ENCODE measurements at regions not wholly inside any gene's neighbourhood (a gene's known extent, or its start where the extent isn't known, plus 50 kb on each side); places are given as distances from the start of the nearest gene placed in this dataset.

- Mint-ChIP-seq H3K9me3 (peaks cover 15 to 77% (median 33%) of the 10 kb centered on the region in 9 donors), H3K4me1 (no peaks in the 10 kb centered on the region), H3K27me3 (no peaks in the 10 kb centered on the region), H3K27ac (no peak overlapping the region), H3K4me3 (no peak overlapping the region), H3K36me3 (peaks cover 0 to 16% (median 1%) of the 10 kb centered on the region in 3 donors)
- DNase-seq = no peak
- ATAC-seq = no peak
- POLR2A ChIA-PET = no interaction called here
These were observed 642.6 kb upstream of the CDH8 start for GRCh38 chr16:62678796-62679195.

DNA sequence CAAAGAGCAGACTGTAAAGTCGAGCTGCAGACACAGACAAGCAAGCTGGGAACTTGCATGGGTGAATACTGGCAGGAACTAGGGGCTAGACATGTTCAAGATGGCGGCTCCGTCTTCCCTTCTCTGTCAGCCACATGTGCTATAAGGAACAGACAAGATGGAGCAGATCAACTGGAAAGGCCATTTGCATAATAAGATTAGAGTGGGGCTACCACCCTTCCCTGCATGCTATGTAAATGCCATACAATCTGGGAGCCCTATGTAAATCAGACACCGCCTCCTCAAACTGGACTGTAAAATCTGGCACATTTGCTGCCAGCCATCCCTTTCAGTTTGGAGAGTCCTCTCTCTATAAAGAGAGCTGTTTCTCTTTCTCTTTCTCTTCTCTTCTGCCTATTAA lies 640.1 kb upstream of the CDH8 start:
- Mint-ChIP-seq H3K4me1 (no peaks in the 10 kb centered on the region), H3K27me3 (no peaks in the 10 kb centered on the region), H3K9me3 (peaks cover 14 to 75% (median 31%) of the 10 kb centered on the region in 9 donors), H3K36me3 (peaks cover 0 to 16% (median 0%) of the 10 kb centered on the region in 3 donors), H3K27ac (no peak overlapping the region), H3K4me3 (no peak overlapping the region)
- no peak for ATAC-seq
- POLR2A ChIA-PET = no interaction called here
- DNase-seq = no peak

DNA sequence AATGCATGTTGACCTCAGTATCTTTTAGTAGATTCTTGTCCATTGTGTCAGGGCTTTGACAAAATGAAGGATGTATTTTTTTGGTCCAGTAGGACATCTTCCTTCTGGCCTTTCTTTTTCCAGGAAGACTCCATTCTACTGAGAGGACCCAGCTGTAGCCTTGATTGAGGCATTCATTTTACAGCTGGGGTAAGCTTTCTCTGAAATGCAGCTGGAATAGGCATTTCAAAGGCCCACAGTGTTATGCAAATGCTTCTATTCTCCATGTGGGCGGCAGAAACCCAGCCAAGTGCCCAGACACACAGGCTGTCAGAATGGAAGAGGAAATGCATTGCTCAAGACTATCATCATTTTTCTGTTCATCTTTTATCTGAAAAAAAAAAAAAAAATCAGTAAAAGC lies 629.0 kb upstream of the CDH8 start:
- Mint-ChIP-seq H3K4me3 (no peak overlapping the region), H3K4me1 (no peaks in the 10 kb centered on the region), H3K27ac (no peak overlapping the region), H3K9me3 (peaks cover 7 to 50% (median 18%) of the 10 kb centered on the region in 9 donors), H3K27me3 (no peaks in the 10 kb centered on the region), H3K36me3 (no peaks in the 10 kb centered on the region)
- DNase-seq (no peak), ATAC-seq (no peak)
- POLR2A ChIA-PET = no interaction called here

DNA sequence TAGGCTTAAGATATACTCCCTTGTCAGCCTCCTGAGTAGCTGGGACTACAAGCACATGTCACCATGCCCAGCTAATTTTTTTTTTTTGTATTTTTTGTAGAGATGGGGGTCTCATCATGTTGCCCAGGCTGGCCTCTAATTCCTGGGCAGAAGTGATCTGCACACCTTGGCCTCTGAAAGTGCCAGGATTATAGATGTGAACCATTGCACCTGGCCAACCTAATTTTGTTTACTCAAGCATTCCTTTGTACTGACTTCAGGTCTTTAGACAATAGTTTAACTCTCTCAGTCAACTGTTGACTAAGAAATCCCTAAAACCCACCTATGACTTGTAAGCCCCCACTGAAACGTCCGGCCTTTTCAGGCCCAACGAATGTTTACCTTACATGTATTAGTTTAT lies 628.3 kb upstream of the CDH8 start:
- no peak overlapping the region for H3K27ac Mint-ChIP-seq
- no peak overlapping the region for H3K4me3 Mint-ChIP-seq
- ATAC-seq = no peak
- no peaks in the 10 kb centered on the region for H3K4me1 Mint-ChIP-seq
- no peaks in the 10 kb centered on the region for H3K27me3 Mint-ChIP-seq
- POLR2A ChIA-PET = no interaction called here
- no peaks in the 10 kb centered on the region for H3K36me3 Mint-ChIP-seq
- DNase-seq = no peak
- H3K9me3 Mint-ChIP-seq = peaks cover 2 to 50% (median 16%) of the 10 kb centered on the region in 9 donors

- no peaks in the 10 kb centered on the region for H3K36me3 Mint-ChIP-seq
- no peak overlapping the region for H3K4me3 Mint-ChIP-seq
- ATAC-seq (no peak), DNase-seq (no peak)
- no peaks in the 10 kb centered on the region for H3K4me1 Mint-ChIP-seq
- H3K9me3 Mint-ChIP-seq = peaks cover 2 to 56% (median 13%) of the 10 kb centered on the region in 9 donors
- H3K27ac Mint-ChIP-seq = no peak overlapping the region
- POLR2A ChIA-PET = no interaction called here
- no peaks in the 10 kb centered on the region for H3K27me3 Mint-ChIP-seq
These were observed 625.2 kb upstream of the CDH8 start for GRCh38 chr16:62661435-62661834.

DNA sequence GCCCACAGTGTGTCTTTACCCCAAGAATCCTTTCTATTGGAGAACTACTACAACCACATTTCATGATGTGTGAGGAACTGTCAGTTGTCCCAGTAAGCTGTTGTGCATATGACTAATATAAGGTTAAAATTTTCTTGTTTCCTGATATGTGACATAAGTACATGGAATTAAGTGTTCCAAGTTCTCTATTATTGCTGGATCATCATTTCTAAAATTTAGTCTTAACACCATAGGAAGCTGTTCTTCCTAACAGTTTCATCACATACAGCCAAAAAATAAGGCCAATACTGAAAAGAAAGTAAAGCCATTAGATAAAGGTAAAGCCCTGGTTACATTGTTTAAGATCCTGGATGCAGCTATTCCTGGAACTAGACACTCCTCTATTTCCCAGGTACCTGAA lies 620.9 kb upstream of the CDH8 start:
- no peak for ATAC-seq
- Mint-ChIP-seq H3K27ac (no peak overlapping the region), H3K27me3 (no peaks in the 10 kb centered on the region), H3K4me3 (no peak overlapping the region), H3K4me1 (no peaks in the 10 kb centered on the region), H3K9me3 (peaks cover 5 to 62% (median 13%) of the 10 kb centered on the region in 9 donors), H3K36me3 (no peaks in the 10 kb centered on the region)
- no peak for DNase-seq
- POLR2A ChIA-PET = no interaction called here

DNA sequence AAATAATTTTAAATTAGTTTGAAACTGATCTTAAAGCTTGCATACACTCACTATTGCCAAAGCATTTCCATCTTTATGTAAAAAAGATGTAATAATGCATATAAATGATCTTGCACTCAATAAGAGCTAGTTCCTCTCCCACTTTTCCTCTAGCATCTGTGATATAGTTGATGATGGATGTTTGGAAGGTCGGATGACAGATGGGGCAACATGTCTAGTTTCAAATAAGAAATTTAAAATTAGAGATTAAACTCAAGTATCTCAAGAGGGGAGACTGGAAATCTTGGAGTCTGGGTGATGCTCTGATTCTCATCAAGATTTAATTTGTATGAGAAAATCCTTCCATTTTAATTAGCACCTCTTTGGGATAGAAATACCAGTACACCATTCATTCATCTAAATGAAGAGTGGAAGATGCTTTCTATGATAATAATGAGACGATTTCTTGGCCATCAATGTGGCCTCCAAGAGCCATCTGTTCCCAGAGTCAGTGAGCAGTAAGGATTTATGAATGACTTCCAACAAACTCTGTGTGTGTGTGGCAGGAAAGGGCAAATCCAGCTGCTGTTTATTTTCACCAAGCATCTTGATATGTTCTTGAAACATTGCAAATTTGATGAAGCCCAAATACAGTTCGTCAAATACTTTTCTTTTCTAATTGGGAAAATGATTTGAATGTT lies 616.3 kb upstream of the CDH8 start:
- peaks cover 0 to 11% (median 0%) of the 10 kb centered on the region in 3 donors for H3K36me3 Mint-ChIP-seq
- H3K4me1 Mint-ChIP-seq = no peaks in the 10 kb centered on the region
- H3K4me3 Mint-ChIP-seq = no peak overlapping the region
- POLR2A ChIA-PET = no interaction called here
- ATAC-seq = no peak
- H3K9me3 Mint-ChIP-seq = peaks cover 2 to 67% (median 25%) of the 10 kb centered on the region in 9 donors
- H3K27ac Mint-ChIP-seq = no peak overlapping the region
- no peak for DNase-seq
- H3K27me3 Mint-ChIP-seq = no peaks in the 10 kb centered on the region

GRCh38 chr16:62648256-62648655 lies 612.0 kb upstream of the CDH8 start:
- no peak for DNase-seq
- Mint-ChIP-seq H3K36me3 (peaks cover 0 to 22% (median 0%) of the 10 kb centered on the region in 3 donors), H3K27me3 (no peaks in the 10 kb centered on the region), H3K9me3 (peaks cover 8 to 86% (median 29%) of the 10 kb centered on the region in 9 donors), H3K4me3 (no peak overlapping the region), H3K27ac (no peak overlapping the region), H3K4me1 (no peaks in the 10 kb centered on the region)
- POLR2A ChIA-PET = no interaction called here
- ATAC-seq = no peak

- Mint-ChIP-seq H3K4me1 (no peaks in the 10 kb centered on the region), H3K9me3 (peaks cover 10 to 71% (median 30%) of the 10 kb centered on the region in 9 donors), H3K36me3 (peaks cover 0 to 21% (median 0%) of the 10 kb centered on the region in 3 donors), H3K27me3 (no peaks in the 10 kb centered on the region), H3K4me3 (no peak overlapping the region), H3K27ac (no peak overlapping the region)
- DNase-seq (no peak), ATAC-seq (no peak)
- POLR2A ChIA-PET = no interaction called here
These were observed 608.0 kb upstream of the CDH8 start for GRCh38 chr16:62644030-62644812.

GRCh38 chr16:62642677-62643076 lies 606.4 kb upstream of the CDH8 start:
- no peaks in the 10 kb centered on the region for H3K4me1 Mint-ChIP-seq
- H3K36me3 Mint-ChIP-seq = peaks cover 0 to 22% (median 0%) of the 10 kb centered on the region in 3 donors
- H3K4me3 Mint-ChIP-seq = no peak overlapping the region
- no peak overlapping the region for H3K27ac Mint-ChIP-seq
- POLR2A ChIA-PET = no interaction called here
- DNase-seq (no peak), ATAC-seq (no peak)
- peaks cover 8 to 73% (median 26%) of the 10 kb centered on the region in 9 donors for H3K9me3 Mint-ChIP-seq
- no peaks in the 10 kb centered on the region for H3K27me3 Mint-ChIP-seq

DNA sequence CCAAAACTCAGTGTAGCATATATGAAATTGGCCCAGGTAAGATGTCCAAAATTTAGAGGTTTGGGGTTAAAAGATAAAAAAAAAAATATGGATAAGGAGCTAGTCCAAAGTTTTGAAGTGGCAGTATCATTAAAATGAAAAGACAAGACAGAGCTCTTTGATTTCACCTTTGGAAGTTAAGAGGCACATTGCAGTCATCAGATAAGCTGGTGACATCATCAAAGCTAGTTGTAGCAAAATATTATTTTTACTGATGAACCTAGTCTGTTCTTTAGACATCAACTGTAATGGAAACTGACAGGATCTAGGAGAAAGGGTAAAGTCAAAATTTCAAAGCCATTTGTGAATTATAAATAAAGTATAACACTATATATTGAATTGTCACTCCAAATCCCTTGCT lies 603.7 kb upstream of the CDH8 start:
- Mint-ChIP-seq H3K9me3 (peaks cover 6 to 60% (median 20%) of the 10 kb centered on the region in 9 donors), H3K27ac (no peak overlapping the region)
- POLR2A ChIA-PET = no interaction called here

DNA sequence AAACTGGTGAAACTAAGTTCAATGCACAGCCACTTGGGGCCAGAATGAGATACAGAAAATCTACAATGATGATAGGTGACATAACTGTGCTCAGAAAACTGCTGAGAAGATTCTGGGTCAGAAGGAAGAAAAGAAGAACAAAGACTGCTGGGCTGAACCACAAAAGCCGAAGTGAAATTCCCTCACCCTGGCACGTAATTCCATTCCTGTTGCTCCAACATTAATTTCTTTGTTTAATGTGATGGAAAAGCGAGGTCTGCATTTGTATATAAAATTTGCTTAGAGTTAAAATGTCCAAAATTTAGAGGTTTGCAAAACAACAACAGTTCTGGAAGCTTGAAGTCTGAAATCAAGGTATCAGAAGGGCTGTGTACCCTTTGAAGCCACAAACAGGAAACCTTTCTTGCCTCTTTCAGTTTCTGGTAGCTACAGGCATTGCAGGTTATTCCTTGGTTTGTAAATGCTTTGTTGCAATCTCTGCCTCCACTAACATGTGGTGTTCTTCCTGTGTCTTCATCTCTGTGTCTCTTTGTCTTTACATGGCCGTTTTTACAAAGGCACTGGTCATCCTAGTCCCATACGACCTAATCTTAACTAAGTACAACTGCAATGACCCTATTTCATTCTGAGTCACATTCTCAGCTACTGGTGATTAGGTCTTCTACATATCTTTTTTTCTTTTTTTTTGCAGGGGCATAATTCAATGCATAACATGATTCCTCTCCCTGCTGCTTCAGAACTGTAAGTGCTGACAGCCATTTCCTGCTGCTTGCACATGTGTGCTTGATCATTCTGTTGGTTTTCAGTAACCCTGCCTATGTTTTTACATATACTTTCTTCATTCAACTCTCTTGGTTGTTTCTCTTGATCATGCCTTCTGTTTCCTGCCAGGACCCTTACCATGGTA lies 603.0 kb upstream of the CDH8 start:
- peaks cover 7 to 53% (median 20%) of the 10 kb centered on the region in 9 donors for H3K9me3 Mint-ChIP-seq
- H3K36me3 Mint-ChIP-seq = peaks cover 0 to 18% (median 0%) of the 10 kb centered on the region in 3 donors
- POLR2A ChIA-PET = no interaction called here
- DNase-seq (no peak), ATAC-seq (no peak)
- no peak overlapping the region for H3K4me3 Mint-ChIP-seq
- no peaks in the 10 kb centered on the region for H3K27me3 Mint-ChIP-seq
- H3K27ac Mint-ChIP-seq = peak overlapping the region in 1 of 10 donors; percentile 19
- H3K4me1 Mint-ChIP-seq = no peaks in the 10 kb centered on the region

More for the DNA sequence above, 603.7 kb upstream of the CDH8 start:
- peaks cover 0 to 19% (median 0%) of the 10 kb centered on the region in 3 donors for H3K36me3 Mint-ChIP-seq
- H3K4me3 Mint-ChIP-seq = no peak overlapping the region
- no peaks in the 10 kb centered on the region for H3K27me3 Mint-ChIP-seq
- no peaks in the 10 kb centered on the region for H3K4me1 Mint-ChIP-seq
- no peak for ATAC-seq
- no peak for DNase-seq
